HFF-Myc (cell line): ENCODE measurements at regions not wholly inside any gene's neighbourhood (a gene's known extent, or its start where the extent isn't known, plus 50 kb on each side); places are given as distances from the start of the nearest gene placed in this dataset.

Source experiments
- DNase-seq: peaks from one replicate; pipeline ENCODE4 v3.0.0-alpha.2; 2011; ENCODE audit warnings: low read depth; ENCODE audit errors: extremely low read depth
- H3K4me3 ChIP-seq: replicated peaks from 2 replicates; pipeline ENCODE4 v1.5.1; 2011; ENCODE audit warnings: low read depth, mild to moderate bottlenecking, control low read depth, low read length
- CTCF ChIP-seq: IDR thresholded peaks from 2 replicates; pipeline ENCODE4 v1.5.1; 2012; ENCODE audit warnings: mild to moderate bottlenecking, low read depth, low read length, control low read depth; ENCODE audit errors: missing control alignments

- H3K4me3 ChIP-seq: no peak overlapping the region
- no peak for TF ChIP-seq CTCF
- DNase-seq: no peak
Observed at GRCh38 chr9:29144476-29144875, 1571.2 kb upstream of the C9orf72 start.

DNA sequence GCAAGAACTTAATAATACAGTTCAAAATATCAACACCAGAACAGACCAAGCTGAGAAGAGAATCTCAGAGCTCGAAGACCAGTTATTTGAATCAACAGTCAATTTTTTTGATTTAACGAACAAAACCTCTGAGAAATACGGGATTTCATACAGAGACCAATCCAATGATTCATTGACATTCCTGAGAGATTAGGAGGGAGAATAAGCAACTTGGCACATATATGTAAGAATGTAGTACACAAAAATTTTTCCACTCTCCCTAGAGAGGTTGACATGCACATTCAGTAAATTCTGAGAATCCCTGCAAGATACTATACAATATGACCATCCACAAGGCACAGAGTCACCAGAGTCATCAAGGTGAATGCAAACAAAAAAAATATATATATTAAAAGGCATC is 1577.3 kb upstream of the C9orf72 start:
- no peak for TF ChIP-seq CTCF
- H3K4me3 ChIP-seq: no peak overlapping the region
- no peak for DNase-seq

- no peak for DNase-seq
- no peak overlapping the region for H3K4me3 ChIP-seq
- no peak for TF ChIP-seq CTCF
Observed at GRCh38 chr9:29160763-29161353, 1587.6 kb upstream of the C9orf72 start.

DNA sequence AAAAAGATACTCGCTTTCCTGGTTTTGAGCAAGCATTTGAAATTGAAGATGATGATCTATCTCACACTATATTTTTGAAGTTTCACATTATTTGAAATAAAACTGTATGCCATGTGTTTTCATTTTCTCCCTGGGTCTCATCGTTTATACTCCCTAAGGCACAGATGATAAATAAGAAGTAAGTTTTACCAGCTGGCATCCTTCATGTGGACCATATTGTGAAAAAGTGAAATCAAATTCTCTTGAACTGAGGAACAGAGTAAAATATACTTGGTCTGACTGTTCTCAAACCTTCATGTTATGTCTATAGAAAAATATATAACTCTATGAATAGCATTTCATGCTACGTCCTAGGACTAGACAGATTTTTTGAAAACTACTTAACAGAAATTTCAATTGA is 1600.9 kb upstream of the C9orf72 start:
- DNase-seq: no peak
- no peak overlapping the region for H3K4me3 ChIP-seq

DNA sequence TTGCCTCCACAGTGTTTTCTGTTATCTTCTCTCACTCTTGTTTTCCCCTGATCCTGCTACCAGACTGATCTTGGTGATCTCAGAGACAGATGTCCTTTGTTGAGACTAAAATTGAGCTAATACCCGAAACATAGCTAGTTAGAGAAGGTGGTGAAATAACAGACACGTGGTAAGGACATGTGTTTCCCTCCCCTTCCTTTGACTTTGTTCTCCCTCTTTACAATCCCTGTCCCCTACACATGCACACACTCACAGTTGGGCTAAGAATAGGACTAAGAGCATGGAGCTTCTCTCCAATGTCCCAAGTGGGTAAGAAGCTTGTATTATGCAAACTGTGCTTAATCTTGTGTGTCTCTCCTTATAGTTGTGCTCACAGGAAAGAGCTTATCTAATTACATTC is 1603.0 kb upstream of the C9orf72 start:
- H3K4me3 ChIP-seq: no peak overlapping the region
- DNase-seq: no peak
- no peak for TF ChIP-seq CTCF

More for the DNA sequence above, 1600.9 kb upstream of the C9orf72 start:
- no peak for TF ChIP-seq CTCF

DNA sequence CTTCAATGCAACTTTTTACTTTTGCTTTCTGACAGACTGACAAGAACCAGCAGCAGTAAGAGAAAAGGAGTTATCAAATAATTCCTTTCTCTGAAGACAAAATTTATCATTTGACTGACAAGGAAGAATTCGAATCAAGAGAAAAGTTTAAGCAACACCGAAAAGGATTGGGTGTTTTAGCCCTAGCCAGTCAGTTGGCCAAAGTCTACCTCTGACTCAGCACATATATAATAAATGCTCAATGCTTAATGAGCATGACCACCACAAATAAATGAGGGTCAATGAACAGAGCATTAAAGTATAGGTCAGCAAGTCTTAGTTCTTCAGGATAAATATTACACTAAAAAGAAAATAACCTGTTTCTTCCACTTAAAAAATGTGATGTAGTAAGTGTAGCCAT is 1603.5 kb upstream of the C9orf72 start:
- DNase-seq: no peak

More for the DNA sequence above, 1603.5 kb upstream of the C9orf72 start:
- TF ChIP-seq CTCF: no peak
- no peak overlapping the region for H3K4me3 ChIP-seq
